ENCODE measurements at regions not wholly inside any gene's neighbourhood (a gene's known extent, or its start where the extent isn't known, plus 50 kb on each side); places are given as distances from the start of the nearest gene placed in this dataset.

DNA sequence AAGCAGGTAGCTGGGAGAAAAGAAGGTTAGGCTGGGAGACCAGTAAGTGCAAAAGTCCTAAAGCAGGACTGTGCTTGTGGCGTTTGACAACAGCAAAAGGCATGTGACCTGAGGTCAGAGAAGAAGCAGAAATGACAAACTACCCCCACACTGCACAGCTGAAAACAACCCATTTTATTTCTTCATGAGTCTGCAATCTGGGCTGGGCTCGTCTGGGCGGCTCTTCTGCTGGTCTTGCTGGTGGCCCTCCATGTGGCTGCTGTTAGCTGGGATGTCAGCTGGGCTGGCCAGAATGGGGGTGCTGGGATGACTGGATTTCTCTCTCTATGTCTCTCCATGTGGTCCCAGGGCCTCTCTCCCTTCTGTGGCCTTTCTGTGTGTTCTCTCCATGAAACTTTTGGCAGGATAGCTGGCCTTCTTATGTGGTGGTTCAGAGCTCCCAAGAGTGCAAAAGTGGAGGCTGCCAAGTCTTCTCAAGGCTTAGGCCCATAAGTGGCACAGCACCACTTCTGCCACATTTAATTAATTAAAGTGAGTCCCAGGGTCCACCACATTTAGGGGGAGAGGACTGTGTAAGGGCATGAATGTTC is 128.6 kb downstream of the RIPK4 start:
- no peak for DNase-seq
- in situ Hi-C loops (cut with HindIII; ENCODE audit: low pct_ligation_motif_present, low pct_unique_long_range_greater_than_20kb, low sequenced_read_pairs): no loop called here

GRCh38 chr21:41636636-41637630 is 129.0 kb upstream of the TMPRSS2 start:
- DNase-seq: no peak
- in situ Hi-C loops (cut with HindIII; ENCODE audit: low pct_ligation_motif_present, low pct_unique_long_range_greater_than_20kb, low sequenced_read_pairs): no loop called here

DNA sequence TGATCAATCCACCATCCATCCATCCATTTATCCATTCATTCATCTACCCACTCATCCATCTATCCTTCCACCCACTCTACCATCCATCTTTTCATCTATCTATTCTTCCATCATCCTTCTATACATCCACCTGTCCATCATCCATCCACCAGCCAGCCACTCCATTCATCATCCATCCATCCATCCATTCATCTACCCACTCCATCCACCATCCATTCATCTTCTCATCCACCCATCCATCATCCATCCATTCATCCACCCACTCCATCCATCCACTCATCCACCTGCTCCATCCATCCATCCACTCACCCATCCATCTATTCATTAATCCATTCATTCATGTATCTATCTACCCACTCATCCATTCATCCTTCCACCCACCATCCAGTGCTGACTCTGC is 127.9 kb upstream of the TMPRSS2 start:
- DNase-seq: no peak
- in situ Hi-C loops (cut with HindIII; ENCODE audit: low pct_ligation_motif_present, low pct_unique_long_range_greater_than_20kb, low sequenced_read_pairs): no loop called here

DNA sequence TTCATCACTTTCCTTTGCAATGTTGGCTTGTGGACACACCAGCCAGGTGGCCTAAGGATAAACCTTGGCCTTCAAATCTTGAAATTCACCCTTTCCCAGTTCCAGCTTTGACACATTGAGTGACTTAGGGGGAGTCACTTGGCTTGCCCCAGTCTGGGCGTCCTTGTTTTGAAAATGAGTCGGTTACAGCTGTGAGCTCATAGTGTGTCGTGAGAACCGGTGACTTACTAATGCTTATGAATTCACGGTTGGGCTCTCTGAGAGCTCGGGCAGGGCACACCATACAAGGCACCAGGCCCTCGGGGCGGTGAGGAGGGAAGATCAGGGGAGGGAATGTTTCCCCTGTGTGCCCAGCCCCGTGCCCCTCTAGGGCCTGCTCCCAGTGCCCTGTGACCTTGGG is 126.9 kb upstream of the TMPRSS2 start:
- no peak for DNase-seq
- in situ Hi-C loops (cut with HindIII; ENCODE audit: low pct_ligation_motif_present, low pct_unique_long_range_greater_than_20kb, low sequenced_read_pairs): no loop called here

DNA sequence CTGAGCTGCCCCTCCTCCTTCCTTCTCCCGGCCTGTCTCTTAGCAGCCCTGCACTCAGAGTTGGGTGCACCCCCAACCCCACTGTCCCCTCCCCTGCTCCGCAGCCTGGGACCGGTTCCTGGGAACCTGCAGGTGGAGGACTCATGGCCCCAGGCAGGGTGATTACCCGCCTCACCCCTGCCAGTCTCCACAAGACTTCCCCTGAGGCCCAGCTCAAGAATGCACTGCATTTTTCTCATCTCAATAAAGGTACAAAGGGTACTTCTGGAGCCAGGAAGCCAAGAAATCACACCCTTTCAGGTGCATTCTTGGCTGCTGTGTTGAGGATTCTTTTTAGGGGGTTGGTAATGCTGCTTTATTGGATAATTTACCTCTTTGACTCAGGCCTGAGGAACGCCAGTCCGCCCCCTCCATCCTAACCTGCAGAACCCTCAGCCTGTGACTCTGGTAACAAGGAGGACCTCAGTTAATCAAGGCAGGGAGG is 126.3 kb upstream of the TMPRSS2 start:
- DNase-seq: no peak
- in situ Hi-C loops (cut with HindIII; ENCODE audit: low pct_ligation_motif_present, low pct_unique_long_range_greater_than_20kb, low sequenced_read_pairs): no loop called here

- no peak for DNase-seq
- in situ Hi-C loops (cut with HindIII; ENCODE audit: low pct_ligation_motif_present, low pct_unique_long_range_greater_than_20kb, low sequenced_read_pairs): no loop called here
These were observed 125.7 kb upstream of the TMPRSS2 start for GRCh38 chr21:41633627-41634026.

GRCh38 chr21:41632748-41633475 is 125.0 kb upstream of the TMPRSS2 start:
- no peak for DNase-seq
- in situ Hi-C loops (cut with HindIII; ENCODE audit: low pct_ligation_motif_present, low pct_unique_long_range_greater_than_20kb, low sequenced_read_pairs): no loop called here

- DNase-seq: peak; percentile 31
These were observed 123.9 kb upstream of the TMPRSS2 start for GRCh38 chr21:41631564-41632461.

GRCh38 chr21:41630917-41631316 is 123.0 kb upstream of the TMPRSS2 start:
- in situ Hi-C loops (cut with HindIII; ENCODE audit: low pct_ligation_motif_present, low pct_unique_long_range_greater_than_20kb, low sequenced_read_pairs): no loop called here
- DNase-seq: no peak

More at GRCh38 chr21:41631564-41632461, 123.9 kb upstream of the TMPRSS2 start:
- in situ Hi-C loops (cut with HindIII; ENCODE audit: low pct_ligation_motif_present, low pct_unique_long_range_greater_than_20kb, low sequenced_read_pairs): no loop called here

DNA sequence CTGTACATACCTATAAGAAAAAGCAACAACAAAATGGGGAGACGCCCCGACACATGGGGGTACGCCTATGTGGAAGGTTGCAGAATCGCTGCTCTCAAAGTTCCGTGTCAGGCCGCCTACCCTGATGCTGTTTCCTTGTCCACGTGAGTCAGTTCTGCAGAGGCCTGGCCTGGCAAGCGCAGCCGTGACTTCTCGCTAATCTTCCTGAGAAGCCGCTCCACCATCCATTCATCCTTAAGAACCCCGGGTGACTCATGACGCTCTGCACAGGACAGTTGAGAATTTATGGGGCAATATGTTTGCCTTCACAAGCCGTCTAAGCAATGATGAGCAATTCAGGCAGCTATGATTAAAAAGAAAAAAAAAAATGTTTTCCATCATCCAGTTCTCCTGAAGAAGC is 122.3 kb upstream of the TMPRSS2 start:
- in situ Hi-C loops (cut with HindIII; ENCODE audit: low pct_ligation_motif_present, low pct_unique_long_range_greater_than_20kb, low sequenced_read_pairs): no loop called here
- DNase-seq: peak; percentile 83

DNA sequence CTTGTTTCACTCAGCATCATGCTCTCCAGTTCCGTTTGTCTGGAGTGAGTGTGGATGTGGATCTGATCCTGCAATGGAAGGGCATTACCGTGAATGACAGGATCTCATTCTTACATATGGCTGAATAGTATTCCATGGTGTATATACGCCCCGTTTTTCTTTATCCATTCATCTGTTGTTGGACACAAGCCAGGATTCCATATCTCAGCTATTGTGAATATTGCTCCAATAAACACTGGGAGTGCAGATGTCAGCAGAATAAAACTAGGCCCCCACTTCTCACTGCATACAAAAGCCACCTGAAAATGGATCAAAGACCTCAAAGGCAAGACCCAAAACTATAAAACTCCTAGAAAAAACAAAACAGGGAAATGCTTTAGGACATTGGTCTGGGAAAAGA is 120.3 kb upstream of the TMPRSS2 start:
- DNase-seq: no peak
- in situ Hi-C loops (cut with HindIII; ENCODE audit: low pct_ligation_motif_present, low pct_unique_long_range_greater_than_20kb, low sequenced_read_pairs): no loop called here

- in situ Hi-C loops (cut with HindIII; ENCODE audit: low pct_ligation_motif_present, low pct_unique_long_range_greater_than_20kb, low sequenced_read_pairs): no loop called here
- DNase-seq: no peak
These were observed 119.5 kb upstream of the TMPRSS2 start for GRCh38 chr21:41627428-41627827.

GRCh38 chr21:41626021-41626420 is 118.1 kb upstream of the TMPRSS2 start:
- no peak for DNase-seq
- in situ Hi-C loops (cut with HindIII; ENCODE audit: low pct_ligation_motif_present, low pct_unique_long_range_greater_than_20kb, low sequenced_read_pairs): no loop called here

DNA sequence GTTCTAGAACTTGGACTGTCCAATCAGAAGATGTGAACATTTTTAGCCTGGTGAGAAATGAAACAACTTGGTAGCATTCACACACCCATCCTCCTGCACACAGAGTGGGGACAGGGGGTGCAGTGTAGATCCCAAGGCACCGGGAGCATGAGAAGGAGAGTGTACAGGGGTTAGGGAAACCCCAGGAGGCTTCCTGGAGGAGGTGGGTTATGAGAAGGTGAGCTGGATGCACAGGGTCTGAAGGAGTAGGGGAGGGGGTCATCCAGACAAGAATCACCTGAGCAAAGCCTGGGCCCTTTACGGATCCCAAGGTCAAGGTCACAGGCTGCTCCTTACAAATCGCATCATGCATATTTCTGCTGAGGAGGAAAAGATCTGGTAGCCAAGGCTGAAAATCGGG is 117.5 kb upstream of the TMPRSS2 start:
- no peak for DNase-seq
- in situ Hi-C loops (cut with HindIII; ENCODE audit: low pct_ligation_motif_present, low pct_unique_long_range_greater_than_20kb, low sequenced_read_pairs): no loop called here

- DNase-seq: no peak
- in situ Hi-C loops (cut with HindIII; ENCODE audit: low pct_ligation_motif_present, low pct_unique_long_range_greater_than_20kb, low sequenced_read_pairs): loop anchor here (25.0 kb wide), 1 partner anchor 138 kb away; the partner anchor contains the start of gene RIPK4
These were observed 116.8 kb upstream of the TMPRSS2 start for GRCh38 chr21:41624674-41625310.

- in situ Hi-C loops (cut with HindIII; ENCODE audit: low pct_ligation_motif_present, low pct_unique_long_range_greater_than_20kb, low sequenced_read_pairs): loop anchor here (25.0 kb wide), 1 partner anchor 138 kb away; the partner anchor contains the start of gene RIPK4
- no peak for DNase-seq
These were observed 116.0 kb upstream of the TMPRSS2 start for GRCh38 chr21:41623945-41624344.

DNA sequence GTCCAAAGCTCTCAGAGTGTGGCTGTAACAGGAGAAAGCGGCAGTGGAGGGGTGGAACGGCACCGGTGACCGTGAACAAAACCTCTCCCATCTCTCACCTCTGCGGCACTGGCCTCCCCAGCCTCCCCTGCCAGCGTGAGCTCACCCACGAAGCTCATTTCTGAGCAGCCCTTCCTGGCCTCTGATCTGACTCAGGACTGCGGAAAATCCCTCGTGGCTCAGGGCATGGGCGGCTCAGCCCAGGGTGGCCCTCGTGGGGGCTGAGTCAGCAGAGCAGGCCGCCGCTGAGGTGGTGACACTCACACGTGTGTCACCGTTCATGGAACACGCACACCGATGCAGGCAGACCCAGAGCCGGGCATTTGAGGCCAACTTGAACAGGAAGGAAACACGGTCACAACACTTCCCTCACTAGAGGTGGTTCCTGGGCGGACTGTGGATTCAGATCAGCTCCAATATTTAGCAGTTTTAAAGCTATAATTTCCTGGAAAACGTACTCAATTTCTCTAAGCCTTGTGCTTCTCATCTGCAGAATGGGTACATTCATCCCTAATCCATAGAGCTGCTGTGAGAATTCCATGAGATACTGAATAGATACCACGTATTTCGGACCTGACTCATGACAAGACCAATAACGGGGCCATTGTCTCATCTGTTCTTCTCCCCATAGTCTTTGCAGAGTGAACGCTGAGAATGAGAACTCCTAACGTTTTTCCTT is 115.0 kb upstream of the TMPRSS2 start:
- in situ Hi-C loops (cut with HindIII; ENCODE audit: low pct_ligation_motif_present, low pct_unique_long_range_greater_than_20kb, low sequenced_read_pairs): loop anchor here (25.0 kb wide), 1 partner anchor 139 kb away; the partner anchor contains the start of gene RIPK4

More for the DNA sequence above, 115.0 kb upstream of the TMPRSS2 start:
- DNase-seq: no peak
